Mesendoderm (in vitro differentiated cells): ENCODE measurements at regions not wholly inside any gene's neighbourhood (a gene's known extent, or its start where the extent isn't known, plus 50 kb on each side); places are given as distances from the start of the nearest gene placed in this dataset.

ENCODE experiments used
- DNase-seq: peaks from one replicate; pipeline ENCODE4 v3.0.0; 2013
- H2AK5ac ChIP-seq: 2 replicates; pipeline ENCODE4 v1.6.1; 2013; ENCODE audit warnings: low read length, inconsistent platforms
- H2BK120ac ChIP-seq: 2 replicates; pipeline ENCODE4 v1.6.1; 2013; ENCODE audit warnings: low read depth, mild to moderate bottlenecking, low read length, moderate library complexity, mixed read lengths
- H2BK15ac ChIP-seq: replicated peaks from 2 replicates; pipeline ENCODE4 v1.6.1; 2013; ENCODE audit warnings: low read depth, mild to moderate bottlenecking, moderate library complexity
- H2BK5ac ChIP-seq: 2 replicates; pipeline ENCODE4 v1.6.1; 2013; ENCODE audit warnings: low read length, inconsistent platforms
- H3K18ac ChIP-seq: 2 replicates; pipeline ENCODE4 v1.6.1; 2013; ENCODE audit warnings: mild to moderate bottlenecking, low read length, mixed read lengths
- H3K23ac ChIP-seq: one replicate; pipeline ENCODE4 v1.6.1; 2013; ENCODE audit warnings: low read length
- H3K27ac ChIP-seq: 2 replicates; pipeline ENCODE4 v1.5.1; 2013; ENCODE audit warnings: low read depth, mild to moderate bottlenecking, inconsistent platforms, low read length, moderate library complexity
- H3K27me3 ChIP-seq: 2 replicates; pipeline ENCODE4 v1.6.1; 2013; ENCODE audit warnings: low read length, control low read depth, mild to moderate bottlenecking, inconsistent platforms; ENCODE audit not compliant: insufficient read depth, poor library complexity
- H3K36me3 ChIP-seq: 2 replicates; pipeline ENCODE4 v1.6.1; 2013; ENCODE audit warnings: low read length, inconsistent platforms; ENCODE audit not compliant: control insufficient read depth, insufficient read depth
- H3K4ac ChIP-seq: one replicate; pipeline ENCODE4 v1.6.1; 2013; ENCODE audit warnings: low read depth, mild to moderate bottlenecking, low read length, moderate library complexity
- H3K4me1 ChIP-seq: 2 replicates; pipeline ENCODE4 v1.6.1; 2013; ENCODE audit warnings: low read depth, low read length, inconsistent platforms; ENCODE audit not compliant: control insufficient read depth
- H3K4me2 ChIP-seq: 2 replicates; pipeline ENCODE4 v1.6.1; 2013; ENCODE audit warnings: low read length
- H3K4me3 ChIP-seq: 2 replicates; pipeline ENCODE4 v1.5.1; 2013; ENCODE audit warnings: mild to moderate bottlenecking, low read length
- H3K56ac ChIP-seq: one replicate; pipeline ENCODE4 v1.6.1; 2013; ENCODE audit warnings: low read length
- H3K79me1 ChIP-seq: 2 replicates; pipeline ENCODE4 v1.6.1; 2013; ENCODE audit warnings: low read length, inconsistent platforms
- H3K79me2 ChIP-seq: 2 replicates; pipeline ENCODE4 v1.6.1; 2013; ENCODE audit warnings: mild to moderate bottlenecking, low read length; ENCODE audit not compliant: control insufficient read depth, insufficient read depth
- H3K9ac ChIP-seq: 2 replicates; pipeline ENCODE4 v1.6.1; 2013; ENCODE audit warnings: low read length, inconsistent platforms
- H4K5ac ChIP-seq: one replicate; pipeline ENCODE4 v1.6.1; 2013; ENCODE audit warnings: low read length
- H4K8ac ChIP-seq: one replicate; pipeline ENCODE4 v1.6.1; 2013; ENCODE audit warnings: low read depth, mild to moderate bottlenecking, control low read depth, low read length, moderate library complexity
- WGBS: extraction: QIAGEN DNeasy Blood & Tissue Kit; methylation state at CpG from one replicate; pipeline ENCODE4 v1.1.7; 2013; ENCODE audit warnings: low lambda C conversion rate, missing lambda C conversion rate; ENCODE audit not compliant: insufficient coverage; ENCODE audit errors: extremely low coverage; 5-methylcytosine and 5-hydroxymethylcytosine counted together

DNA sequence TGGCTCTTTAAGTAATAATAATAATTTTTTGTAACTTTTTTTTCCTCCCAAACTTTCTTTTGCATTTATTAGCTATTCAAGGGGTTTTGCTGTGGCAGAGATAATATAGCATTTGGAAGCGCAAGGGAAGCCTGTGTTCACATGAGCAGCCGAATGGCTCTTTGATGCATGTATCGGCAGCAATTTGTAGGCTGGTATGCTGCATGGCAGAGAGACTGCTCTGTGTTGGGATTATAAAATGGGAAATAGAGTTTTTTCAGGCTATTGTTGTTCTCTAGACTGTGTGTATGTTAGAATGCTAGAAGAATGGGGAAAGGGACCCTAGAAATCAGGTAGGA, 94.6 kb upstream of the SALL1 start:
- no peak for DNase-seq
- Histone ChIP-seq H3K4ac (no peak overlapping the region), H3K18ac (no peak overlapping the region), H3K4me1 (peaks cover 3% of the 10 kb centered on the region), H3K27ac (no peak overlapping the region), H3K4me3 (no peak overlapping the region), H3K36me3 (no peaks in the 10 kb centered on the region), H4K8ac (no peak overlapping the region), H3K23ac (no peak overlapping the region), H2BK5ac (no peak overlapping the region), H2BK15ac (no peak overlapping the region), H2AK5ac (no peak overlapping the region), H3K56ac (no peak overlapping the region), H3K27me3 (no peaks in the 10 kb centered on the region), H3K9ac (no peak overlapping the region), H2BK120ac (no peak overlapping the region), H4K5ac (no peak overlapping the region), H3K4me2 (no peak overlapping the region), H3K79me1 (no peaks in the 10 kb centered on the region), H3K79me2 (no peaks in the 10 kb centered on the region)
- WGBS, result no CpG with 5 or more reads among the region's 3 CpGs

DNA sequence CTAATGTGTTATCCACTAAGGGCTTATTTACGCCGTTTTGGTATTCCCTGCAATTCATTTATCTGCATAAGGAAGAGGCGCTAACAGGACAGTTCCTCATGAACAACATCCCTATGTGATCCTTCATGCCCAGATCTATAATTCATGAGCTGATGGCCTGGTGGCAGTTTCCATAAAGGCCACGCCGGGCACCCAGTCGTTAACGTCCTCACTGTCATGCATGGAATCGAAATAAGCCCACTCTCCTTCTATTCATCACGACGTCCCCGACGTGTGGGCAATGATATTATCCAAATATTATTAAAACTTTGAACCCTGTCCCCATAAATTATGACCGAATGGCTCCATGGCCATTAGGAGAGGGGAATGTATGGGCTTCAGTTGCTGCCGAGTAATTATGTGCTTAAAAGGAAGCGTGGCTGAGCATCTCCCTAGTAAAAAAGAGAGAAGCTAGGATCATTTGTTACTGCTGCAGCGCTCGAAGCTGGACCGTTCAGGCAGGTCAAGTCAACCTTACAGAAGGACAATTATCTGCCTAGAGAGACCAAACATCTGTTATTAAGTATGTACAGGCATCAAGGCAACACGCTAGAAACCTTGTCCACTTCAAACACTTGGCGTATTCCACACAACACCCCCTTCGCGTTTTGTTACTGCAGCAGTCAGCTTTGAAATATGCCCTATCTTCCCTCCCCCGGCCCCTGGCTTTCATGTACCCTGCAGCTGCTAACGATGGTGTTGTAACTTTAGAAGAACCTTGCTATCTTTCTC, 94.0 kb upstream of the SALL1 start:
- Histone ChIP-seq H3K18ac (no peak overlapping the region), H3K27me3 (no peaks in the 10 kb centered on the region), H3K23ac (no peak overlapping the region), H2BK5ac (no peak overlapping the region), H3K9ac (no peak overlapping the region), H3K79me1 (no peaks in the 10 kb centered on the region), H3K4me3 (no peak overlapping the region), H3K36me3 (no peaks in the 10 kb centered on the region), H2BK120ac (peak overlapping the region; percentile 10), H3K79me2 (no peaks in the 10 kb centered on the region), H3K4me2 (no peak overlapping the region), H4K5ac (no peak overlapping the region), H3K27ac (no peak overlapping the region), H3K4ac (no peak overlapping the region), H2BK15ac (no peak overlapping the region), H2AK5ac (peak overlapping the region; percentile 55), H3K4me1 (peaks cover 3% of the 10 kb centered on the region), H3K56ac (peak overlapping the region; percentile 11), H4K8ac (no peak overlapping the region)
- WGBS, result no CpG with 5 or more reads among the region's 24 CpGs
- no peak for DNase-seq

DNA sequence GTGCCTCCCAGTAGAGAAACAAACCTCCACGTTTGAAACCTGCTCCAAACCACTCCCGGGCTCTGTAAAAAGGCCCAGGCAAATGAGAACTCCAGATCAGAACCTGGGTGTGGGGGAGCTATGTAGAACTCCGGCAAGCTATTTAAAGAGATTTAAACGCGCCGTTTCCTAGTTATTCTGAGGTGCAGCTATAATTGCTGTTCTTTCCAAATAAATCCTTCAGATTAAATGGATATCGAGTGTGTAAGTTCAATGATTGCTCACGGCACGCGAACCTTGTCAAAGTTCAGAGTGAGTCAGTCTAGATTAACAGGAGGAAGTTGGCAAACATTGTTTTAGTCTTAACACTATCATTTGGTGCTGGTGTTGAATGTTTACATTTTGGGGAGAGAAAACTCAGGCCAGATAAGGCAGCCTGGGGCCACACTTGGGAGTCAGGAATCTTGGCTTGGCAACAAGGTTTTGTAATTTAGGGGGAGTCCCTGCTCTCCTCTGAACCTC, 92.9 kb upstream of the SALL1 start:
- H2AK5ac ChIP-seq, result no peak overlapping the region
- H3K18ac ChIP-seq, result peak overlapping the region; percentile 62
- H3K27me3 ChIP-seq, result no peaks in the 10 kb centered on the region
- H2BK5ac ChIP-seq, result no peak overlapping the region
- H3K4ac ChIP-seq, result no peak overlapping the region
- no peak overlapping the region for H2BK120ac ChIP-seq
- H3K9ac ChIP-seq, result no peak overlapping the region
- no peaks in the 10 kb centered on the region for H3K79me1 ChIP-seq
- H3K4me3 ChIP-seq, result no peak overlapping the region
- no peak overlapping the region for H3K56ac ChIP-seq
- no peak overlapping the region for H3K27ac ChIP-seq
- H3K36me3 ChIP-seq, result no peaks in the 10 kb centered on the region
- peak; percentile 32 for DNase-seq
- WGBS, result no CpG with 5 or more reads among the region's 10 CpGs
- H4K8ac ChIP-seq, result no peak overlapping the region
- H3K4me1 ChIP-seq, result peaks cover 3% of the 10 kb centered on the region
- no peak overlapping the region for H4K5ac ChIP-seq
- no peak overlapping the region for H3K23ac ChIP-seq
- H2BK15ac ChIP-seq, result no peak overlapping the region
- H3K4me2 ChIP-seq, result no peak overlapping the region
- no peaks in the 10 kb centered on the region for H3K79me2 ChIP-seq

DNA sequence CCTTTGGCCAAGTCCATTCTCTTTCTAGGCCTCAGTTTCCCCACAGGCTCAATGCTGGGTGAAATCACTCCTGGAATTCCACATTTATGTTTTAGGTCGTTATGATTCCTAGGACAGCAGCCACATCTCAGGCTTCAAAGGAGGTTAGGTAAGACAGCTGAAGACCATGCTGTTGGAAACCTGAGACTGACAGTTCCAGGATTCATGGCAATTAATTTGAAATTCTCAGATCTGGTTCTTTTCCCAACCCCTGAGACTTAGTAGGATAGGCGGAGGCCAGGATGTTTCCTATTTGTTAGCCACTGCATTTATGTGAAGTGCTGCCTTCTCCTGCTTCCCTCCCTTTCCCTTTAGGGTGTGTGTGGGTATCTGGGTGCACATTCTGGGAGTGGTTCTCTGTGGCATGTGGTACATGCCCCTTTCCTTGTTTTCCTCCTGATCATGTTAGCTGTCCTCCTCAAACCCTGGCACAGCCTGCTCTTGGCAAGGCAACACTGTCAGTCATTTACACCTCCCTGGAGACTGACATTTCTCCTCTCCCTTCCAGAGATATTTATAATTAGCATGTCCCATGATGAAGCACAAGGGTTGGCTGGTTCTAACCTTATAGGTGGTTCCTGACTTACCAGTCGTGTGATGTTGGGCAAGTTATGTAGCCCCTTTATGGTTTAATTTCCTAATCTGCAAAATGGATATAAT, 91.4 kb upstream of the SALL1 start:
- H3K23ac ChIP-seq, result no peak overlapping the region
- no peak for DNase-seq
- no peak overlapping the region for H3K4me2 ChIP-seq
- H3K4ac ChIP-seq, result no peak overlapping the region
- no peak overlapping the region for H3K9ac ChIP-seq
- no peaks in the 10 kb centered on the region for H3K79me2 ChIP-seq
- H3K36me3 ChIP-seq, result no peaks in the 10 kb centered on the region
- H4K5ac ChIP-seq, result no peak overlapping the region
- no peaks in the 10 kb centered on the region for H3K27me3 ChIP-seq
- H3K4me1 ChIP-seq, result peaks cover 4% of the 10 kb centered on the region
- H2BK120ac ChIP-seq, result no peak overlapping the region
- H4K8ac ChIP-seq, result no peak overlapping the region
- H3K27ac ChIP-seq, result no peak overlapping the region
- no peak overlapping the region for H2BK15ac ChIP-seq
- no peak overlapping the region for H3K18ac ChIP-seq
- peak overlapping the region; percentile 88 for H2AK5ac ChIP-seq
- no peaks in the 10 kb centered on the region for H3K79me1 ChIP-seq
- WGBS, result no CpG with 5 or more reads among the region's 3 CpGs
- peak overlapping the region; percentile 17 for H3K56ac ChIP-seq
- no peak overlapping the region for H3K4me3 ChIP-seq
- no peak overlapping the region for H2BK5ac ChIP-seq

DNA sequence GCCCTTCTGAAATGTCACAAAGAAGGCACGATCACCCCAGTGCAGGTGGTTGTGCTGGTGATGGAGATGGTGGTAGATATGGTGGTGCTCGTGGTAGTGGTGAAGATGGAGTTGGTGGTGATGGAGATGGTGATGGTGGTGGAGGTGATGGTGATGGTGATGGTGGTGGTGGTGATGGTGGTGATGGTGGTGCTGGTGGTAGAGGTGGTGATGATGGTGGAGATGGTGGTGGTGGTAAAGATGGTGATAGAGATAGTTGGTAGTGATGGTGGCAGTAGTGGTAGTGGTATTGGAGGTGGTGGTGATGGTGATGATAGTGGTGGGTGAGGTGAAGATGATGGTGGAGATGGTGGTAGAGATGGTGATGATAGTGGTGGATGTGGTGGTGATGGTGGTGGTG, 88.1 kb upstream of the SALL1 start:
- H2BK120ac ChIP-seq, result no peak overlapping the region
- no peaks in the 10 kb centered on the region for H3K27me3 ChIP-seq
- H3K56ac ChIP-seq, result no peak overlapping the region
- no CpG with 5 or more reads among the region's 2 CpGs for WGBS
- H4K5ac ChIP-seq, result no peak overlapping the region
- no peaks in the 10 kb centered on the region for H3K36me3 ChIP-seq
- no peak overlapping the region for H3K23ac ChIP-seq
- DNase-seq, result no peak
- no peak overlapping the region for H3K4ac ChIP-seq
- H3K4me1 ChIP-seq, result peaks cover 9% of the 10 kb centered on the region
- no peak overlapping the region for H4K8ac ChIP-seq
- no peak overlapping the region for H3K4me2 ChIP-seq
- no peak overlapping the region for H3K27ac ChIP-seq
- H3K18ac ChIP-seq, result no peak overlapping the region
- no peaks in the 10 kb centered on the region for H3K79me2 ChIP-seq
- H3K9ac ChIP-seq, result no peak overlapping the region
- no peaks in the 10 kb centered on the region for H3K79me1 ChIP-seq
- H2AK5ac ChIP-seq, result peak overlapping the region; percentile 82
- no peak overlapping the region for H2BK15ac ChIP-seq
- no peak overlapping the region for H2BK5ac ChIP-seq
- no peak overlapping the region for H3K4me3 ChIP-seq
